Panc1 (cell line): ENCODE measurements at regions not wholly inside any gene's neighbourhood (a gene's known extent, or its start where the extent isn't known, plus 50 kb on each side); places are given as distances from the start of the nearest gene placed in this dataset.

Experiments
- CTCF ChIP-seq: fragments of 450-650 bp; IDR thresholded peaks from 2 replicates; pipeline ENCODE4 v1.5.1; 2017; ENCODE audit warnings: mild to moderate bottlenecking
- POLR2AphosphoS5 ChIP-seq: IDR thresholded peaks from 2 replicates; pipeline ENCODE4 v1.6.1; 2012; ENCODE audit warnings: mild to moderate bottlenecking, low read depth, low read length, moderate library complexity
- REST ChIP-seq, 2 experiments: IDR thresholded peaks; 2 replicates each; pipeline ENCODE4 v1.6.1; 2011 to 2012; ENCODE audit warnings: low read depth in 2 of 2, control low read depth in 1 of 2, low read length in 1 of 2, mild to moderate bottlenecking in 1 of 2, moderate library complexity in 1 of 2; ENCODE audit not compliant: insufficient read depth in 1 of 2

GRCh38 chr13:54368387-54368786, 1339.8 kb downstream of the OLFM4 start:
- TF ChIP-seq CTCF (no peak), POLR2AphosphoS5 (no peak), REST (IDR thresholded peaks at IDR 0.05; ENCODE audit: insufficient read depth in 1 of 2, low read depth in 2 of 2, low read length in 1 of 2) (no peak)
